ES-I3 (cell line): ENCODE measurements at regions not wholly inside any gene's neighbourhood (a gene's known extent, or its start where the extent isn't known, plus 50 kb on each side); places are given as distances from the start of the nearest gene placed in this dataset.

Experiments
- H3K36me3 ChIP-seq: 2 replicates; pipeline ENCODE4 v1.6.1; 2013; ENCODE audit warnings: mild to moderate bottlenecking, low read length, control low read depth, moderate library complexity; ENCODE audit not compliant: insufficient read depth
- H3K4me1 ChIP-seq: 2 replicates; pipeline ENCODE4 v1.6.1; 2013; ENCODE audit warnings: mild to moderate bottlenecking, control low read depth, low read length; ENCODE audit not compliant: insufficient read depth
- H3K9ac ChIP-seq: 2 replicates; pipeline ENCODE4 v1.6.1; 2013; ENCODE audit warnings: low read depth, mild to moderate bottlenecking, low read length, moderate library complexity
- H3K9me3 ChIP-seq: 2 replicates; pipeline ENCODE4 v1.6.1; 2013; ENCODE audit warnings: mild to moderate bottlenecking, low read length, moderate library complexity; ENCODE audit not compliant: control insufficient read depth, insufficient read depth

DNA sequence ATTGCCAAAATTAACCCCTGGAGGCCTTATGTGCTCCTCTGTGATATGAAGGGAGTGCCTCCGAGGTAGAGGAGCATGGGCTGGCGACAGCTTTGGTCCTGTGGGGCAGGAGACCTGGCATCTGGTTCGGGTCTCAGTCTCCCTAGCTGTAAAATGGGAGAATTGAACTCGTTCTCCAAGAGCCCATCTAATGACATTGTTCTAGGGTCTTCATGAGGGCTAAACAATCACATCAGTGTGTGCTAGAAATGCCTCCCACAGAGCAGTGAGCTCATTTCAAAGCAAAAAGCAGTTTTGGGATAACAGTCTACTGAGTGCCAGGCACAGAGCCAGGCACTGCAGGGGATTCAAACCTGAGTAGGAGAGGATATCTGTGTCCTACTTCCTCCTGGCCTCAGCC, 248.0 kb downstream of the RPS24 start:
- Histone ChIP-seq H3K4me1 (peaks cover 12% of the 10 kb centered on the region), H3K36me3 (no peaks in the 10 kb centered on the region), H3K9me3 (no peaks in the 10 kb centered on the region), H3K9ac (no peak overlapping the region)

DNA sequence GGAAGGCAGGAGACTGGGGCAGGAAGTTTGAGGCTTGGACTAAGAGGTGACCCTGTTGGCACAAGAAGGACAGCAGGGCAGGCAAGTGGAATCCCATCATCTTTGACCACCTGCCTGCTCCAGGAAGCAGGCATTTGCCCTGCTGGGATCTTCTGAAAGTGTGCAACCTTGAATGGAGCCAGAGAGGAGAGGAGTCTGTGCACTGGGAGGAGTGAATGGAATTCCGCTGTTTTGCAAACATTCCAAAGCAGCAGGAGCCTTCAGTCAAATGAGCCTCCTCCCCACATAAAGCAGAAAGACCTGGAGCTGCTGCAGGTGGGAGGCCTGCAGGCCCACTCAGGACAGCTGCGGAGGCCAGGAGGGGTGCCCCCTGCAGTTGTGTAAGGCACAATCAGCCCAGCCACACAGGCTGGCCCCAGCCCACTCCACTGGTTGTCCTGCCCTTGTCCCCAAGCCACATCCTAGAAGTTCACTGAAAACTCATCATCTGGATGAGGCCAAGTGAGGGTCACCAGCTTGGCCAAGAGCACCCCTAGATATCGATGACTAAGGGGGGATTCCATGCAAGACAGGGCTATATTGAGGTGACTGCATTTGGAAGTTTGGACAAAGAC, 249.5 kb downstream of the RPS24 start:
- Histone ChIP-seq H3K36me3 (no peaks in the 10 kb centered on the region), H3K9ac (no peak overlapping the region), H3K4me1 (peaks cover 10% of the 10 kb centered on the region), H3K9me3 (no peaks in the 10 kb centered on the region)

DNA sequence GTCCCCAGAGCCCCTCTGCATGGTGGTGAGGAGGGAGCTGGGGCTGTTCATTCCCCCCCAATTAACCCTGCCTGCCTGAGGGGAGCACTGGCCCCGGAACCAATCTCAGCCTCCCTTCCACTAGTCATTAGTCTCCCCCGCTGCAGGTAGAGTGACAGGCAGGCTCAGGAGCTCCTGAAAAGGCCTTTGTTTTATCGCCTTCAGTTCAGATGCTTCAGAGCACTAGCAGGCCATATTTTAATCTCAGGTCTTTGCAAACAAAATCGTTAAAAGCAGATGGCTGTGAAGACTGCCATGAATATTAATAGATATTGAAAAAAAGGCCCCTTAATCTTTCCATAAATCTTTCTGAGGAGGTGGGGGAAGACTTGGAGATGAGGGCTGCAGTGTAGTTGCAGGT, 250.7 kb downstream of the RPS24 start:
- Histone ChIP-seq H3K9me3 (no peaks in the 10 kb centered on the region), H3K9ac (no peak overlapping the region), H3K4me1 (peaks cover 10% of the 10 kb centered on the region), H3K36me3 (no peaks in the 10 kb centered on the region)

DNA sequence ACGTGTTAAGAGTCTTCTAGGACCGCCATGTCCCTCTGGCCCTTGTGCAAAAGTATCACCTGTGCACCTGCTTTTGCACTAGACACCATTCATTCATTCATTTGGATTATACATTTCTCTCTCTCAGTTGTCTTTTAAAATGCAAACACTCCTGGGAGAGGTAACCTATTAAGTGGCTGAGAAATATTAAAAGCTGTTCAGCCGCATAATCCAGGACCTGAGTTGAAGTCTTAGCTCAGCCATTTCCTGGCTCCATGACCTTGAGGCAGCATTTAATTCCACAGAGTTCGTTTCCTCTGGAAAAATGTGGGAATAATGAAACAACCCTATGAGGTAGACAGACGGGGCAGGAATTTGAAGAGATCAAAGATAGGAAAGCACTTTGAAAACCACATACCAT, 251.6 kb downstream of the RPS24 start:
- Histone ChIP-seq H3K36me3 (no peaks in the 10 kb centered on the region), H3K9ac (no peak overlapping the region), H3K9me3 (no peaks in the 10 kb centered on the region), H3K4me1 (peaks cover 10% of the 10 kb centered on the region)

DNA sequence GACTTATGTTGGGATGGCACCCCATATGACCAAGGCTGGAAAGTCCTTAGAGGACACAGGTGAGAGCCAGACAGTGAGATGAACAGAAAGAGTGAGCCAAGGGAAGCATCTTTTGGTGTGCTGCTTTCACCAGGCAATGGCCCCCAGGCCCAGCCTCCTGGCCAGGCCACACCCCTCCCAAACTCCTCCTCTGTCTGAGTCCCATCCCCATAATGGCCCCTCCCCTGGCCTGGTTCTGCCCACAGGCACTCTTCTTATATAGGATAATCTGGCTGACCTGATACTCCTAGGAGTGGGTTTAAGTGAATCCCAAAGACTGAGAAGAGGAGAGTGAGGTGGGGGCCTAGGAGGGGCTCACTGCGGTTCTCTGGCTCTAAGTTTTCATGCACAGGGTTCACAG, 252.5 kb downstream of the RPS24 start:
- Histone ChIP-seq H3K9me3 (no peaks in the 10 kb centered on the region), H3K36me3 (no peaks in the 10 kb centered on the region), H3K9ac (no peak overlapping the region), H3K4me1 (peaks cover 10% of the 10 kb centered on the region)

DNA sequence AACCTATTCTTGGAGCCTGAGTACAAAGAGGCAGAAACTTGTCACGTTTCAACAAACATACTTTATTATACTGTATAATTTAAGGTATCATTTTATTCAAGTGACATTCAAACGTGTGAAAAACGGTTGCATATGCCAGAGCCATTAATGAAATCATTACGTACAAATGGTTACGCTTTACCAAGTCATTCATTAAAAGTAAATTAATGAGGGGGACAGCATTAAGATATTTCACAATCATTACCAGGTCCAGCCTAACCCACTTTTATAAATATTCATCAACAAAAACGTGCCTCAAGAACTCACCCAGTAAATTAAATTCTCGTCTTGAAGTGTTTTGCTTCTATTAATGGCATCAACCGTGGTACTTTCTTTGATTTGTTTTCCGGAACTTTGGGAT, 253.0 kb downstream of the RPS24 start:
- Histone ChIP-seq H3K4me1 (peaks cover 10% of the 10 kb centered on the region), H3K9me3 (no peaks in the 10 kb centered on the region), H3K36me3 (no peaks in the 10 kb centered on the region), H3K9ac (no peak overlapping the region)

DNA sequence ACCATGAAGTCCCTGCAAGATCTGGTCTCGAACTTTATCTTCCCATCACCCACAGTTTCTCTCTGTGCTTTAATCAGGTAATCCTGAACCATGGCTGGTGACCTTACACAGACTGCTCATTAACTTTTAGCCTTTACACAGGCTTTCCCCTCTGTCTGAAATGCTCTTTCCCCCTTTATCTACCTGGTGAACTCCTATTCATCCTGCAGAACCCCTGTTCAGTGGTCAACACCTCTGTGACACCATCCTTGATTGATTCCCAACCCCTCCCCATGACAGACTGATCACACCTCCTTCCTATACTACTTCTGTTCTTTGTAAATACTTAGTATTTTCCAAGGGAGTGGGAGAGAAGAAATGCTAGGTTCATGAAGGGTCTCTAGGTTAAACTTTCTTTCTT, 254.0 kb downstream of the RPS24 start:
- Histone ChIP-seq H3K9ac (no peak overlapping the region), H3K36me3 (no peaks in the 10 kb centered on the region), H3K9me3 (no peaks in the 10 kb centered on the region), H3K4me1 (peaks cover 10% of the 10 kb centered on the region)

DNA sequence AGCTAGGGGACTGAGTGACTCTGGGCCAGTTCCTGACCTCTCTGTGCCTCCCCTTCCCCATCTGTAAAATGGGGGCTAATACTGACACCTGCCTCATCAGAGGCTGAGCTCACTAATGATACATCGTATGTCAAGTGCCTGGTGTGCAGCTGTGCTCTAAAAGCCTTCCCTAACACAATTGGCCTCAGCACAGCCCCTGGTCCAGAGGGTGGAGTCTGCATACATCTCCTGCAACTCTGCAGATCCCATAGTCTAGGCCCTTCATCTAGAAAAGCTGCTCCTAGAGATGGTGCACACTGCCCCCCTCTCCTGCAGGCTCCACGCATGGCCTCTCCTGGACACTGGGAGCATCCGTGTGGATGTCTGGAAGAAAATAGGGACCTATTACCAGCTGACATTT, 255.0 kb downstream of the RPS24 start:
- H3K9me3 ChIP-seq: no peaks in the 10 kb centered on the region
- no peaks in the 10 kb centered on the region for H3K36me3 ChIP-seq
- H3K4me1 ChIP-seq: peaks cover 8% of the 10 kb centered on the region; the same call in 1 of the 2 replicates
- no peak overlapping the region for H3K9ac ChIP-seq

DNA sequence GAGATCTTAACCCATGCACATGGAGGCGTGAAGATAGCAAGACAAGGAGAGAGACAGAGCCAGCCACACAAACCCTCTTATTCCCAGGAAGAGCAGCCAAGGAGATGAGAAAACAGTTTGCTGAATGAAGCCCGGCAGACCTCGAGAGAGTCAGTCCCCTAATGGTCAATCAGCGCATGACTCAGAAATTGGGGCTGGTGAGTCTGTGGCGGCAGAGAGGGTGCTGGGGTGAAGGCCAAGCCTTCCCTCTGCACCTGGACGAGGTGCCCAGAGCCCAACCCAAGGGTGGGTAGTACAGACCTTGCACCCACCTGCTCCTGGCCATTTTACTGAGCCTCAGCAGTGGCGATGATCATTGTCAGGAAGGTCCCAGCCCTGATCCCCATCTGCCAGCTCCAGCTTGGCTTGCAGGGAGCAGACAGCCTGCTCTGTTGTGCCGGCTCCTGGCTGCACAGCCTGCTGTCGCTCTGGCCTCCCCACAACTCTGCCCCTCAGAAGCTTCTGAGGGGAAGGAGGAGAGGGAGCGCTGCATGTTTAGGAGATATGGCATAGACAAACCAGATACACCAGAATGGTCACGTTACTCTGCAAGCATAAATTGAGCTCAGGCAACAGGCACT, 256.6 kb downstream of the RPS24 start:
- no peaks in the 10 kb centered on the region for H3K9me3 ChIP-seq
- no peak overlapping the region for H3K9ac ChIP-seq
- H3K36me3 ChIP-seq: no peaks in the 10 kb centered on the region
- H3K4me1 ChIP-seq: peaks cover 12% of the 10 kb centered on the region; the same call in 1 of the 2 replicates

DNA sequence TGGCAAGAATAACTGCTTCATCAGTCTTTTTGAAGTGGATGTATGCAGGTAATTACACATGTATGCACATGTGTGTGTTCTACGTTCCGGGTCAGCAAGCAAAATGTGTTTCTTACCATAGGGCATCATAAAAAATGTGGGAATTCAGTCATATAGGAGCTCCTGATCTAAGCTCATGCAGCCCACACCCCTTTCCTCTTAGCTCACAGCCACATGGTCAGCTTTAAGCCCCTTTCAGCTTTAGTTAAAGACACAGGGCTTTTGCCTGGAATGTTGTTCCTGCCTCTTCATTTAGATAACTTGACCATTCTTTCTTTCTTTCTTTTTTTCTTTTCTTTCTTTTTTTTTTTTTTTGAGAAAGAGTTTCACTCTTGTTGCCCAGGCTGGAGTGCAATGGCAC, 258.1 kb downstream of the RPS24 start:
- Histone ChIP-seq H3K9me3 (no peaks in the 10 kb centered on the region), H3K9ac (no peak overlapping the region), H3K36me3 (no peaks in the 10 kb centered on the region), H3K4me1 (peaks cover 10% of the 10 kb centered on the region; the same call in 1 of the 2 replicates)

DNA sequence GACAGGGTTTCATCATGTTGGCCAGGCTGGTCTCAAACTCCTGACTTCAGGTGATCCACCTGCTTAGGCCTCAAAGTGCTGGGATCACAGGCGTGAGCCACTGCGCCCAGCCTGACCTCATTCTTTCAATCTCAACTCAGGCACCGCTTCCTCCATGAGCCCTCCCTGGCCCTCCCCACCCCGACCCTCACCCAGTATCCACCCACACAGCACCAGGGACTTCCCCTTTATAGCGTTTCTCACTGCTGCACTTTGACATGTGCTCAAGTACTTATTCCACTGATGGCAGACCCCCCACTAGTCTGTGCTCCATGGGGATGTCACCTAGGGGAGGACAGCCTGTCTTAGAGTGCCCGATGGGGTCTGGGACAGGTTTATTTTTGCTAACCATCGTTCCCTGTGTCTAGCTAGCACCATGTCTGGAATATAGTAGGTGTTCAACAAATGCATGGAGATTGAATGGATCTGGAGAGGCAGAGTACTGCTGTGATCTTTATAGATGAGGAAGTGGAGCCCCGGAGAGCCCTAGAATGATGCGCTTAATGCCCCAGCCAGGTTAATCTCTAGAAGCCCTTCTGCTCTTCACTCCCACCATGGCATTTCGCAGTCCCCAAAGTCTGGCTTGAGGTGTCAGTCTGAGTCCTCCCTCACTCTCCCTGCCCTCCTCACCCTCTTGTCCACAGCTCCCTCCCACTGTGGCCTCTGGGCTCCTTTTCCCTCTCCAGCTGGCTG, 258.8 kb downstream of the RPS24 start:
- H3K4me1 ChIP-seq: peaks cover 10% of the 10 kb centered on the region; the same call in 1 of the 2 replicates
- H3K9me3 ChIP-seq: no peaks in the 10 kb centered on the region
- H3K9ac ChIP-seq: no peak overlapping the region
- H3K36me3 ChIP-seq: no peaks in the 10 kb centered on the region

DNA sequence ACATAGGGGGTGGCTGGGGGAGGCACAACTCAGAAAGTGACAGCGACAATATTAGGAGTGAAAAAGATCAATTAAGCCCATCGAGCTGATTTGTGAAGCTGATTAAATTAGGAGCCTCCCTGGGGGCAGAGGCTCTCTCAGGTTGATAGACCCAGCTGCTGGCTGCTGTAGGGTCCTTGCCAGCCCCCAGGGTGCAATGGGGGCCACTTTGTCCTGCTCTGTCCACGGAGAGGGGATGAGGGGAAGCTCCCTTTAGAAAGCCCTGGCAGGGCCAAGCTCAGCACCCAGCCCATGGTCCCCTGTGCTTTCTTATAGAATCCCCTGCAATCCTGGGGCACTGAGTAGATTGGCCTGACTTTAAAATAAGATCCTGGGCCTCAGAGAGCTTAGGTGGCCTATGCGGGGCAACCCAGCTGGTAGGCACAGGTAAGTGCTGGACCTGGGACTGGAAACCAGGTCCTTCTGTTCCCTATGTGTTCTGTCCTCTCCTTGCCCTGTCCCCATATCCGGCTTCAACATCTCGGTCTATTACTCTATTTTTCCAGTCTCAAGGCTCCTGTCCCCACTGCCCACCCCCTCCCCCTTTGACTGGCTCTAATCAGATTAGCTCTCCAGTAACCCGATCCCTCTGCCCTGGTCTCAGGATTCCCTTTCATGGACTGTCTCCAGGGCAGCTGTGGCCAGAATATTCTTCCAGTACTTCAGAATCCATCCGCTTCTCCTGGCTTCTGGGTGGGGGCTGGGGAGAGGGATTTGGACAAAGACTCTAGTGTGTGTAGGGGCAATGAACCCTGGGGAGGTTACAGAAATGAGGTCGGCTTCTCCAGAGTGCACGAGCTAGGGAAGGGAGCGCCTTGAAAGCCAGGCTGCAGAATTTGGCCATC, 259.6 kb downstream of the RPS24 start:
- Histone ChIP-seq H3K9ac (no peak overlapping the region), H3K4me1 (peaks cover 10% of the 10 kb centered on the region; the same call in 1 of the 2 replicates), H3K36me3 (no peaks in the 10 kb centered on the region), H3K9me3 (no peaks in the 10 kb centered on the region)

DNA sequence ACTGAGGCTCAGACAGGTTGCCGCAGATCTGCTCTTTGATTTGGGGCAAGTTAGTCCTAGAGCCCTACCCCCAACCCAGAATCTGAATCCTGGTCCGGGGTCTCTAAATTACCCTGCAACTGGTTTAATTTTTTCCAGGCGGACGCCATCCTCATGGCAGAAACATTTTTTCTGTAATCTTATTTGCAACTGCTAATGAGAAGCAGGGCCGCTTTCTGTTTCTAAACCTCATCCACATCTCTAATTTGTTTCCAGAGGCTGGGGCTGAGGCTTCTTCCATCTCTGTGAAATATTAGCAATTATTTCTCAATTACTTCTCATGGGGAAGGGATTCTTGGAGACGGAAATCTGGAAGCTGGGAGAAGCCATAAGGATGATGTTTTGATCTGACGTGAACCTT, 261.6 kb downstream of the RPS24 start:
- Histone ChIP-seq H3K9me3 (no peaks in the 10 kb centered on the region), H3K4me1 (peaks cover 10% of the 10 kb centered on the region; the same call in 1 of the 2 replicates), H3K36me3 (no peaks in the 10 kb centered on the region), H3K9ac (no peak overlapping the region)

DNA sequence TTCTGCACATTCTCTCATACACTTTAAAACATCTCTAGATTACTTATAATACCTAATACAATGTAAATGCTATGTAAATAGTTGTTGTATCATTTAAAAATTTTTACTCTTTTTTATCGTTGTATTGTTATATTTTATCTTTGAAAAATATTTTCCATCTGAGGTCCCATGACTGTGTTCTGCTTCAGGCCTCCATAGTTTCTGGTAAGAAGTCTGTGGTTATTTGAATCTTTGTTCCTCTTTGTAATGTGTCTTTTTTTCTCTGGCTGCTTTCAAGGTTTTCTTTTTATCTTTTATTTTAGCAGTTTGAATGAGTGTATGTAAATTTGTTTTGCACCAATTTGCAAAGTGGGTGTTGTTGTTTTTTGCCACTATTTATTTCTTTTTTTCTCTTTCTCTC, 263.1 kb downstream of the RPS24 start:
- H3K36me3 ChIP-seq: no peaks in the 10 kb centered on the region
- no peaks in the 10 kb centered on the region for H3K9me3 ChIP-seq
- peaks cover 12% of the 10 kb centered on the region; the same call in 1 of the 2 replicates for H3K4me1 ChIP-seq
- H3K9ac ChIP-seq: no peak overlapping the region
